ENCODE measurements at regions not wholly inside any gene's neighbourhood (a gene's known extent, or its start where the extent isn't known, plus 50 kb on each side); places are given as distances from the start of the nearest gene placed in this dataset.

- H3K18ac ChIP-seq (ENCODE audit: low read depth in 1 of 2, low read length in 2 of 2): no peak overlapping the region
- H3K4ac ChIP-seq (ENCODE audit: low read depth in 1 of 2, low read length in 2 of 2): no peak overlapping the region
- H3K4me3 ChIP-seq (ENCODE audit: insufficient read depth in 1 of 2, low read depth in 1 of 2, low read length in 2 of 2): no peak overlapping the region
- DNase-seq: no peak
- H4K8ac ChIP-seq (ENCODE audit: low read length): no peak overlapping the region
- H3K9me3 ChIP-seq (ENCODE audit: control insufficient read depth, low read length): peaks cover 5% of the 10 kb centered on the region
- WGBS: 70% methylated on average over 7 of the region's 8 CpGs
- H3K14ac ChIP-seq (ENCODE audit: low read length in 2 of 2): no peak overlapping the region
- peaks cover 35 to 68% of the 10 kb centered on the region in 2 experiments for H3K27me3 ChIP-seq (ENCODE audit: control insufficient read depth in 1 of 2, insufficient read depth in 1 of 2, low read length in 2 of 2)
- no peaks in the 10 kb centered on the region for H3K79me1 ChIP-seq (replicated peaks; ENCODE audit: low read length, poor library complexity, severe bottlenecking)
- no peak overlapping the region for H2BK5ac ChIP-seq (ENCODE audit: low read depth, low read length, poor library complexity, severe bottlenecking)
- H3K4me1 ChIP-seq (ENCODE audit: control insufficient read depth, insufficient read depth, low read depth, low read length): no peaks in the 10 kb centered on the region
- no peak overlapping the region for H3K23ac ChIP-seq (ENCODE audit: low read length in 2 of 2)
- H2AFZ ChIP-seq (ENCODE audit: low read depth, low read length): no peak overlapping the region
- no peak overlapping the region for H2BK120ac ChIP-seq (ENCODE audit: low read depth, low read length)
- H2BK12ac ChIP-seq (ENCODE audit: low read length in 2 of 2): no peak overlapping the region
- H3K27ac ChIP-seq (ENCODE audit: low read length, poor library complexity, severe bottlenecking): no peak overlapping the region
- peak overlapping the region; percentile 7 for H3K9ac ChIP-seq (ENCODE audit: low read length)
- no peaks in the 10 kb centered on the region for H3K36me3 ChIP-seq (ENCODE audit: control insufficient read depth in 1 of 2, insufficient read depth in 2 of 2, low read depth in 1 of 2, low read length in 2 of 2)
- H4K91ac ChIP-seq (ENCODE audit: low read length): no peak overlapping the region
- H2AK5ac ChIP-seq (ENCODE audit: low read length, severe bottlenecking): no peak overlapping the region
- H3K4me2 ChIP-seq (ENCODE audit: low read length, poor library complexity, severe bottlenecking): no peak overlapping the region
- H2BK15ac ChIP-seq (ENCODE audit: low read depth, poor library complexity, severe bottlenecking): no peak overlapping the region
These were observed 97.3 kb downstream of the ANKRD60 start for GRCh38 chr20:58131151-58131550.

GRCh38 chr20:58130581-58130980 lies 97.9 kb downstream of the ANKRD60 start:
- H3K4me1 ChIP-seq (ENCODE audit: control insufficient read depth, insufficient read depth, low read depth, low read length): no peaks in the 10 kb centered on the region
- H2AFZ ChIP-seq (ENCODE audit: low read depth, low read length): no peak overlapping the region
- H3K18ac ChIP-seq (ENCODE audit: low read depth in 1 of 2, low read length in 2 of 2): no peak overlapping the region
- no peaks in the 10 kb centered on the region for H3K36me3 ChIP-seq (ENCODE audit: control insufficient read depth in 1 of 2, insufficient read depth in 2 of 2, low read depth in 1 of 2, low read length in 2 of 2)
- peaks cover 30 to 64% of the 10 kb centered on the region in 2 experiments for H3K27me3 ChIP-seq (ENCODE audit: control insufficient read depth in 1 of 2, insufficient read depth in 1 of 2, low read length in 2 of 2)
- H3K27ac ChIP-seq (ENCODE audit: low read length, poor library complexity, severe bottlenecking): no peak overlapping the region
- H3K4me3 ChIP-seq (ENCODE audit: insufficient read depth in 1 of 2, low read depth in 1 of 2, low read length in 2 of 2): no peak overlapping the region
- H3K23ac ChIP-seq (ENCODE audit: low read length in 2 of 2): no peak overlapping the region
- H3K9me3 ChIP-seq (ENCODE audit: control insufficient read depth, low read length): peaks cover 10% of the 10 kb centered on the region
- 84% methylated on average over 14 of the region's 14 CpGs for WGBS
- no peak overlapping the region for H2AK5ac ChIP-seq (ENCODE audit: low read length, severe bottlenecking)
- no peak overlapping the region for H4K91ac ChIP-seq (ENCODE audit: low read length)
- H3K4me2 ChIP-seq (ENCODE audit: low read length, poor library complexity, severe bottlenecking): no peak overlapping the region
- no peak overlapping the region for H2BK12ac ChIP-seq (ENCODE audit: low read length in 2 of 2)
- no peak overlapping the region for H2BK120ac ChIP-seq (ENCODE audit: low read depth, low read length)
- H4K8ac ChIP-seq (ENCODE audit: low read length): no peak overlapping the region
- no peak overlapping the region for H2BK5ac ChIP-seq (ENCODE audit: low read depth, low read length, poor library complexity, severe bottlenecking)
- no peak overlapping the region for H3K4ac ChIP-seq (ENCODE audit: low read depth in 1 of 2, low read length in 2 of 2)
- no peak for DNase-seq
- H3K79me1 ChIP-seq (replicated peaks; ENCODE audit: low read length, poor library complexity, severe bottlenecking): no peaks in the 10 kb centered on the region
- H2BK15ac ChIP-seq (ENCODE audit: low read depth, poor library complexity, severe bottlenecking): no peak overlapping the region
- no peak overlapping the region for H3K14ac ChIP-seq (ENCODE audit: low read length in 2 of 2)
- no peak overlapping the region for H3K9ac ChIP-seq (ENCODE audit: low read length)

GRCh38 chr20:58130156-58130555 lies 98.3 kb downstream of the ANKRD60 start:
- no peak overlapping the region for H2AFZ ChIP-seq (ENCODE audit: low read depth, low read length)

GRCh38 chr20:58129721-58130151 lies 98.7 kb downstream of the ANKRD60 start:
- Histone ChIP-seq H3K4me2 (ENCODE audit: low read length, poor library complexity, severe bottlenecking) (no peak overlapping the region), H2BK15ac (ENCODE audit: low read depth, poor library complexity, severe bottlenecking) (no peak overlapping the region), H3K14ac (ENCODE audit: low read length in 2 of 2) (no peak overlapping the region), H3K79me1 (replicated peaks; ENCODE audit: low read length, poor library complexity, severe bottlenecking) (no peaks in the 10 kb centered on the region), H3K27ac (ENCODE audit: low read length, poor library complexity, severe bottlenecking) (no peak overlapping the region), H3K4me1 (ENCODE audit: control insufficient read depth, insufficient read depth, low read depth, low read length) (no peaks in the 10 kb centered on the region), H2AFZ (ENCODE audit: low read depth, low read length) (no peak overlapping the region), H2BK120ac (ENCODE audit: low read depth, low read length) (no peak overlapping the region), H2AK5ac (ENCODE audit: low read length, severe bottlenecking) (no peak overlapping the region), H2BK12ac (ENCODE audit: low read length in 2 of 2) (no peak overlapping the region), H2BK5ac (ENCODE audit: low read depth, low read length, poor library complexity, severe bottlenecking) (no peak overlapping the region), H4K91ac (ENCODE audit: low read length) (no peak overlapping the region), H3K36me3 (ENCODE audit: control insufficient read depth in 1 of 2, insufficient read depth in 2 of 2, low read depth in 1 of 2, low read length in 2 of 2) (no peaks in the 10 kb centered on the region), H3K18ac (ENCODE audit: low read depth in 1 of 2, low read length in 2 of 2) (no peak overlapping the region), H3K4ac (ENCODE audit: low read depth in 1 of 2, low read length in 2 of 2) (no peak overlapping the region), H3K23ac (ENCODE audit: low read length in 2 of 2) (no peak overlapping the region), H3K9me3 (ENCODE audit: control insufficient read depth, low read length) (peaks cover 16% of the 10 kb centered on the region), H3K4me3 (ENCODE audit: insufficient read depth in 1 of 2, low read depth in 1 of 2, low read length in 2 of 2) (no peak overlapping the region), H4K8ac (ENCODE audit: low read length) (no peak overlapping the region), H3K27me3 (ENCODE audit: control insufficient read depth in 1 of 2, insufficient read depth in 1 of 2, low read length in 2 of 2) (peaks cover 21 to 59% of the 10 kb centered on the region in 2 experiments), H3K9ac (ENCODE audit: low read length) (no peak overlapping the region)
- DNase-seq: no peak
- WGBS: 75% methylated on average over 13 of the region's 13 CpGs

More at GRCh38 chr20:58130156-58130555, 98.3 kb downstream of the ANKRD60 start:
- H2BK12ac ChIP-seq (ENCODE audit: low read length in 2 of 2): no peak overlapping the region
- no peaks in the 10 kb centered on the region for H3K79me1 ChIP-seq (replicated peaks; ENCODE audit: low read length, poor library complexity, severe bottlenecking)
- H3K27ac ChIP-seq (ENCODE audit: low read length, poor library complexity, severe bottlenecking): no peak overlapping the region
- DNase-seq: no peak
- H3K36me3 ChIP-seq (ENCODE audit: control insufficient read depth in 1 of 2, insufficient read depth in 2 of 2, low read depth in 1 of 2, low read length in 2 of 2): no peaks in the 10 kb centered on the region
- H3K23ac ChIP-seq (ENCODE audit: low read length in 2 of 2): no peak overlapping the region
- H4K91ac ChIP-seq (ENCODE audit: low read length): no peak overlapping the region
- no peak overlapping the region for H3K4me2 ChIP-seq (ENCODE audit: low read length, poor library complexity, severe bottlenecking)
- 93% methylated on average over 8 of the region's 8 CpGs for WGBS
- no peak overlapping the region for H3K14ac ChIP-seq (ENCODE audit: low read length in 2 of 2)
- H2BK15ac ChIP-seq (ENCODE audit: low read depth, poor library complexity, severe bottlenecking): no peak overlapping the region
- H3K4ac ChIP-seq (ENCODE audit: low read depth in 1 of 2, low read length in 2 of 2): no peak overlapping the region
- H3K9me3 ChIP-seq (ENCODE audit: control insufficient read depth, low read length): peaks cover 14% of the 10 kb centered on the region
- H4K8ac ChIP-seq (ENCODE audit: low read length): no peak overlapping the region
- no peak overlapping the region for H3K9ac ChIP-seq (ENCODE audit: low read length)
- no peak overlapping the region for H3K4me3 ChIP-seq (ENCODE audit: insufficient read depth in 1 of 2, low read depth in 1 of 2, low read length in 2 of 2)
- no peak overlapping the region for H3K18ac ChIP-seq (ENCODE audit: low read depth in 1 of 2, low read length in 2 of 2)
- H3K27me3 ChIP-seq (ENCODE audit: control insufficient read depth in 1 of 2, insufficient read depth in 1 of 2, low read length in 2 of 2): peaks cover 25 to 63% of the 10 kb centered on the region in 2 experiments
- no peak overlapping the region for H2BK5ac ChIP-seq (ENCODE audit: low read depth, low read length, poor library complexity, severe bottlenecking)
- H2BK120ac ChIP-seq (ENCODE audit: low read depth, low read length): no peak overlapping the region
- no peak overlapping the region for H2AK5ac ChIP-seq (ENCODE audit: low read length, severe bottlenecking)
- no peaks in the 10 kb centered on the region for H3K4me1 ChIP-seq (ENCODE audit: control insufficient read depth, insufficient read depth, low read depth, low read length)
